IMR-90 (cell line): ENCODE measurements at regions not wholly inside any gene's neighbourhood (a gene's known extent, or its start where the extent isn't known, plus 50 kb on each side); places are given as distances from the start of the nearest gene placed in this dataset.

Experiments used
- CEBPB ChIP-seq: IDR thresholded peaks from 2 replicates; pipeline ENCODE4 v1.6.1; 2012; ENCODE audit warnings: low read depth, low read length, improper control_type of control experiment
- FOS ChIP-seq: fragments of 150-350 bp; IDR thresholded peaks from 2 replicates; pipeline ENCODE4 v1.6.1; 2016; ENCODE audit warnings: low read depth, low read length
- MAFK ChIP-seq: IDR thresholded peaks from 2 replicates; pipeline ENCODE4 v1.6.1; 2012; ENCODE audit warnings: low read depth, low read length, improper control_type of control experiment
- MAZ ChIP-seq: IDR thresholded peaks from 2 replicates; pipeline ENCODE4 v1.6.1; 2012; ENCODE audit warnings: low read depth, mild to moderate bottlenecking, low read length, improper control_type of control experiment, moderate library complexity, borderline replicate concordance
- MXI1 ChIP-seq: IDR thresholded peaks from 2 replicates; pipeline ENCODE4 v1.6.1; 2012; ENCODE audit warnings: low read depth, mild to moderate bottlenecking, low read length, moderate library complexity, borderline replicate concordance
- POLR2A ChIP-seq: IDR thresholded peaks from 2 replicates; pipeline ENCODE4 v1.6.1; 2012; ENCODE audit warnings: mild to moderate bottlenecking, low read depth, low read length
- RAD21 ChIP-seq: IDR thresholded peaks from 2 replicates; pipeline ENCODE4 v1.6.1; 2012; ENCODE audit warnings: low read length, improper control_type of control experiment
- RCOR1 ChIP-seq: IDR thresholded peaks from 2 replicates; pipeline ENCODE4 v1.6.1; 2012; ENCODE audit warnings: mild to moderate bottlenecking, low read length, improper control_type of control experiment; ENCODE audit not compliant: insufficient replicate concordance
- RFX5 ChIP-seq: IDR thresholded peaks from 2 replicates; pipeline ENCODE4 v1.8.0; 2012; ENCODE audit warnings: low read depth, mild to moderate bottlenecking, low read length, moderate library complexity
- SMC3 ChIP-seq: fragments of 150-350 bp; IDR thresholded peaks from 2 replicates; pipeline ENCODE4 v1.6.1; 2016; ENCODE audit warnings: low read depth, mild to moderate bottlenecking, antibody characterized with exemption, low read length, moderate library complexity
- TF ChIP-seq, protein P1 (sequence below): fragments of 150-350 bp; IDR thresholded peaks from 2 replicates; pipeline ENCODE4 v1.6.1; 2017; ENCODE audit warnings: mild to moderate bottlenecking, antibody characterized with exemption, low read length, low read depth
- TF ChIP-seq, protein P2 (sequence below): conservative IDR thresholded peaks from 2 replicates; pipeline ENCODE4 v1.5.1; 2012; ENCODE audit warnings: mild to moderate bottlenecking, low read depth, low read length, improper control_type of control experiment
- TF ChIP-seq, protein P3 (sequence below): fragments of 150-350 bp; IDR thresholded peaks from 2 replicates; pipeline ENCODE4 v1.6.1; 2016; ENCODE audit warnings: low read depth, mild to moderate bottlenecking, low read length, moderate library complexity, borderline replicate concordance

DNA sequence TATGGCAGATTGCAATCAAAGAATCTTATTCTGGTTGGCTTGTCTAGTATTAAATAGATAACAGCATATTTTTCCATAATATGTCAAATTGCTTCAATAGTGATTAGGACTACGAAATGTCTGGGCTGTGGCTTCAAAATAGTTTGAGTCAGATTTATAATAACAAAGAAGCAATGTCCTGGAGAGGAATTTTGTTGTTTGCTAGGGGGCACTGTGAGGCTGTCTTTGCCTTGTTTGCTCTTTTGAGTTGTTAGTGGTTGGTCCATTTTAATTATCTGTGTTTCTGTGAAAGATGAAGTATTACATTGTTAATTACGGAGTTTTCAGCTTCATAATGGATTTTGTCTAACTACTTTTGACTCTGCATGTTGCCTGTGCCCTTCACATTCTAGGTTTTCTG is 713.6 kb downstream of the TLE4 start:
- TF ChIP-seq, protein P1, sequence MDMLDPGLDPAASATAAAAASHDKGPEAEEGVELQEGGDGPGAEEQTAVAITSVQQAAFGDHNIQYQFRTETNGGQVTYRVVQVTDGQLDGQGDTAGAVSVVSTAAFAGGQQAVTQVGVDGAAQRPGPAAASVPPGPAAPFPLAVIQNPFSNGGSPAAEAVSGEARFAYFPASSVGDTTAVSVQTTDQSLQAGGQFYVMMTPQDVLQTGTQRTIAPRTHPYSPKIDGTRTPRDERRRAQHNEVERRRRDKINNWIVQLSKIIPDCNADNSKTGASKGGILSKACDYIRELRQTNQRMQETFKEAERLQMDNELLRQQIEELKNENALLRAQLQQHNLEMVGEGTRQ: no peak
- no peak for TF ChIP-seq POLR2A
- TF ChIP-seq, protein P2, sequence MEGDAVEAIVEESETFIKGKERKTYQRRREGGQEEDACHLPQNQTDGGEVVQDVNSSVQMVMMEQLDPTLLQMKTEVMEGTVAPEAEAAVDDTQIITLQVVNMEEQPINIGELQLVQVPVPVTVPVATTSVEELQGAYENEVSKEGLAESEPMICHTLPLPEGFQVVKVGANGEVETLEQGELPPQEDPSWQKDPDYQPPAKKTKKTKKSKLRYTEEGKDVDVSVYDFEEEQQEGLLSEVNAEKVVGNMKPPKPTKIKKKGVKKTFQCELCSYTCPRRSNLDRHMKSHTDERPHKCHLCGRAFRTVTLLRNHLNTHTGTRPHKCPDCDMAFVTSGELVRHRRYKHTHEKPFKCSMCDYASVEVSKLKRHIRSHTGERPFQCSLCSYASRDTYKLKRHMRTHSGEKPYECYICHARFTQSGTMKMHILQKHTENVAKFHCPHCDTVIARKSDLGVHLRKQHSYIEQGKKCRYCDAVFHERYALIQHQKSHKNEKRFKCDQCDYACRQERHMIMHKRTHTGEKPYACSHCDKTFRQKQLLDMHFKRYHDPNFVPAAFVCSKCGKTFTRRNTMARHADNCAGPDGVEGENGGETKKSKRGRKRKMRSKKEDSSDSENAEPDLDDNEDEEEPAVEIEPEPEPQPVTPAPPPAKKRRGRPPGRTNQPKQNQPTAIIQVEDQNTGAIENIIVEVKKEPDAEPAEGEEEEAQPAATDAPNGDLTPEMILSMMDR: peak; percentile 32; the same call in 1 of the 2 replicates
- TF ChIP-seq MAFK: no peak
- TF ChIP-seq MXI1: no peak
- no peak for TF ChIP-seq FOS
- TF ChIP-seq SMC3: no peak
- TF ChIP-seq RAD21: peak; percentile 21; the same call in 1 of the 2 replicates
- no peak for TF ChIP-seq RFX5
- no peak for TF ChIP-seq MAZ
- TF ChIP-seq, protein P3, sequence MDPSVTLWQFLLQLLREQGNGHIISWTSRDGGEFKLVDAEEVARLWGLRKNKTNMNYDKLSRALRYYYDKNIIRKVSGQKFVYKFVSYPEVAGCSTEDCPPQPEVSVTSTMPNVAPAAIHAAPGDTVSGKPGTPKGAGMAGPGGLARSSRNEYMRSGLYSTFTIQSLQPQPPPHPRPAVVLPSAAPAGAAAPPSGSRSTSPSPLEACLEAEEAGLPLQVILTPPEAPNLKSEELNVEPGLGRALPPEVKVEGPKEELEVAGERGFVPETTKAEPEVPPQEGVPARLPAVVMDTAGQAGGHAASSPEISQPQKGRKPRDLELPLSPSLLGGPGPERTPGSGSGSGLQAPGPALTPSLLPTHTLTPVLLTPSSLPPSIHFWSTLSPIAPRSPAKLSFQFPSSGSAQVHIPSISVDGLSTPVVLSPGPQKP: no peak
- no peak for TF ChIP-seq CEBPB
- no peak for TF ChIP-seq RCOR1
